GM12878 (cell line): ENCODE measurements at regions not wholly inside any gene's neighbourhood (a gene's known extent, or its start where the extent isn't known, plus 50 kb on each side); places are given as distances from the start of the nearest gene placed in this dataset.

ENCODE experiments used
- ATAC-seq: fragments of 200-7000 bp; cut with Tn5 transposase; 3 replicates; pipeline ENCODE4 v1.9.1; 2020; ENCODE audit warnings: mild to moderate bottlenecking, moderate library complexity
- BruUV-seq: library from RNA; stranded (reverse); fragments of 400-500 nt; replicated peaks from 2 replicates; lab custom pipeline; 2021; lab: Mats Ljungman, UMichigan
- CTCF ChIA-PET: fragments of 300-600 bp; sonication (Branson Sonifier 250); formaldehyde crosslinking; extraction: SDS; loops from one replicate; lab custom pipeline; 2021; ENCODE audit warnings: inconsistent platforms; lab: Yijun Ruan, JAX
- POLR2A ChIA-PET: fragments of 350-600 bp; formaldehyde crosslinking; extraction: SDS; loops from one replicate; lab custom pipeline; 2021; ENCODE audit warnings: inconsistent platforms; lab: Charles Lee
- RAD21 ChIA-PET: fragments of 300-600 bp; sonication (Branson Sonifier 250); formaldehyde crosslinking; loops from one replicate; lab custom pipeline; 2023; ENCODE audit warnings: antibody characterized with exemption; ENCODE audit not compliant: unreplicated experiment; lab: Charles Lee
- SMC1A ChIA-PET: fragments of 300-600 bp; sonication (Branson Sonifier 250); formaldehyde crosslinking; loops from one replicate; lab custom pipeline; 2023; ENCODE audit not compliant: unreplicated experiment, uncharacterized antibody; lab: Charles Lee
- DNase-seq: peaks from one replicate; pipeline ENCODE4 v3.0.0-alpha.2; 2011; ENCODE audit warnings: low read depth, low spot score
- FAIRE-seq: peaks from 3 replicates; lab custom pipeline; 2011; peaks lifted over from hg19 to GRCh38; lab: Jason Lieb, UNC
- H2AFZ ChIP-seq: 2 replicates; pipeline ENCODE4 v1.6.0; 2011; ENCODE audit warnings: low read depth, low read length, control low read depth; ENCODE audit not compliant: control insufficient read depth
- H3K27ac ChIP-seq: 2 replicates; pipeline ENCODE4 v1.5.1; 2011; ENCODE audit warnings: control low read depth; ENCODE audit not compliant: control insufficient read depth, insufficient read depth
- H3K27me3 ChIP-seq, 2 experiments: replicated peaks in 1 of 2; 2 replicates each; pipeline versions ENCODE4 v1.6.0 to v1.6.1; 2011; ENCODE audit warnings: low read length in 1 of 2; ENCODE audit not compliant: control insufficient read depth in 2 of 2, insufficient read depth in 2 of 2
- H3K36me3 ChIP-seq, 2 experiments: 2 replicates each; pipeline ENCODE4 v1.5.1; 2011; ENCODE audit warnings: low read length in 1 of 2; ENCODE audit not compliant: control insufficient read depth in 2 of 2, insufficient read depth in 2 of 2
- H3K4me1 ChIP-seq: 2 replicates; pipeline ENCODE4 v1.6.1; 2011; ENCODE audit warnings: mild to moderate bottlenecking, low read length, moderate library complexity, mixed read lengths; ENCODE audit not compliant: control insufficient read depth, insufficient read depth
- H3K4me2 ChIP-seq: 2 replicates; pipeline ENCODE4 v1.6.0; 2011; ENCODE audit warnings: control low read depth; ENCODE audit not compliant: control insufficient read depth, insufficient read depth
- H3K4me3 ChIP-seq: fragments of 200-600 bp; sonication (generic); 2 replicates; pipeline ENCODE4 v1.5.1; 2016
- H3K79me2 ChIP-seq: 2 replicates; pipeline ENCODE4 v1.6.0; 2011; ENCODE audit warnings: low read length; ENCODE audit not compliant: control insufficient read depth, insufficient read depth
- H3K9ac ChIP-seq: 2 replicates; pipeline ENCODE4 v1.8.0; 2011; ENCODE audit warnings: low read length, control low read depth, mixed read lengths; ENCODE audit not compliant: control insufficient read depth, insufficient read depth
- H3K9me3 ChIP-seq: replicated peaks from 3 replicates; pipeline ENCODE4 v1.5.1; 2011; ENCODE audit warnings: mild to moderate bottlenecking, low read length; ENCODE audit not compliant: control insufficient read depth, insufficient read depth
- H4K20me1 ChIP-seq: 2 replicates; pipeline ENCODE4 v1.6.0; 2011; ENCODE audit not compliant: control insufficient read depth, insufficient read depth
- ASH2L ChIP-seq: fragments of 300-600, 200-600 bp; sonication (generic); IDR thresholded peaks from 2 replicates; pipeline ENCODE4 v1.6.1; 2017; ENCODE audit warnings: low read depth, mild to moderate bottlenecking, borderline replicate concordance
- ATF3 ChIP-seq: IDR thresholded peaks from 2 replicates; pipeline ENCODE4 v1.6.1; 2011; ENCODE audit warnings: low read depth, mild to moderate bottlenecking, low read length, moderate library complexity, borderline replicate concordance; ENCODE audit errors: extremely low read depth
- DPF2 ChIP-seq: fragments of 450-650 bp; IDR thresholded peaks from 2 replicates; pipeline ENCODE4 v1.6.1; 2017; ENCODE audit warnings: mild to moderate bottlenecking
- IRF3 ChIP-seq: fragments of 450-650 bp; IDR thresholded peaks from 2 replicates; pipeline ENCODE4 v1.6.1; 2014; ENCODE audit warnings: mild to moderate bottlenecking
- MLLT1 ChIP-seq: fragments of 450-650 bp; IDR thresholded peaks from 2 replicates; pipeline ENCODE4 v1.6.1; 2016; ENCODE audit warnings: mild to moderate bottlenecking
- NR2C1 ChIP-seq: fragments of 450-650 bp; IDR thresholded peaks from 2 replicates; pipeline ENCODE4 v1.6.1; 2017; ENCODE audit warnings: antibody characterized with exemption, mild to moderate bottlenecking, moderate library complexity
- NR2C2 ChIP-seq: IDR thresholded peaks from 2 replicates; pipeline ENCODE4 v1.6.1; 2011; ENCODE audit warnings: borderline replicate concordance, low read depth; ENCODE audit not compliant: control insufficient read depth, insufficient read length
- NRF1 ChIP-seq: conservative IDR thresholded peaks from 2 replicates; pipeline ENCODE4 v1.6.1; 2011; ENCODE audit warnings: mild to moderate bottlenecking, low read depth, low read length, improper control_type of control experiment
- SREBF1 ChIP-seq: IDR thresholded peaks from 2 replicates; pipeline ENCODE4 v1.6.1; 2012; ENCODE audit warnings: mild to moderate bottlenecking, low read length
- SRF ChIP-seq, 2 experiments: IDR thresholded peaks; 2 replicates each; pipeline ENCODE4 v1.6.1; 2011; ENCODE audit warnings: low read depth in 2 of 2, low read length in 2 of 2, mild to moderate bottlenecking in 1 of 2, moderate library complexity in 1 of 2
- USF1 ChIP-seq: IDR thresholded peaks from 2 replicates; pipeline ENCODE4 v1.6.1; 2011; ENCODE audit warnings: borderline replicate concordance, low read depth, mild to moderate bottlenecking, moderate library complexity, mixed read lengths, low read length; ENCODE audit not compliant: insufficient read depth; ENCODE audit errors: extremely low read length
- USF2 ChIP-seq: IDR thresholded peaks from 2 replicates; pipeline ENCODE4 v1.6.1; 2011; ENCODE audit warnings: low read depth, low read length, improper control_type of control experiment, borderline replicate concordance
- ZNF687 ChIP-seq: fragments of 450-650 bp; IDR thresholded peaks from 2 replicates; pipeline ENCODE4 v1.6.1; 2017; ENCODE audit warnings: mild to moderate bottlenecking, moderate library complexity
- ZZZ3 ChIP-seq: IDR thresholded peaks from 2 replicates; pipeline ENCODE4 v1.6.1; 2011; ENCODE audit warnings: low read depth; ENCODE audit not compliant: control insufficient read depth, insufficient read length
- WGBS: methylation state at CpG from one replicate; pipeline ENCODE4 v1.1.6; 2016; ENCODE audit warnings: low lambda C conversion rate; ENCODE audit not compliant: insufficient replicate concordance, insufficient coverage; ENCODE audit errors: missing lambda C conversion rate; 5-methylcytosine and 5-hydroxymethylcytosine counted together
- in situ Hi-C: fragments of 300-500 bp; cut with MboI; formaldehyde crosslinking; loops from 9 replicates; pipeline ENCODE4 v1.14.3; 2018; ENCODE audit warnings: mixed read lengths
- intact Hi-C: fragments of 100-400 bp; cut with micrococcal nuclease; formaldehyde crosslinking; loops from one replicate; pipeline ENCODE4 v1.14.2; 2022; ENCODE audit not compliant: unreplicated experiment

- FAIRE-seq (no peak), DNase-seq (no peak), ATAC-seq (no peak)
- SMC1A ChIA-PET: no interaction called here
- H3K4me2 ChIP-seq: no peak overlapping the region
- in situ Hi-C loops (no loop called here), intact Hi-C loops (no loop called here)
- no peak overlapping the region for H3K9ac ChIP-seq
- H3K9me3 ChIP-seq: no peaks in the 10 kb centered on the region
- H3K27ac ChIP-seq: no peak overlapping the region
- CTCF ChIA-PET: no interaction called here
- 0% methylated on average over 1 of the region's 1 CpG for WGBS
- no peaks in the 10 kb centered on the region for H3K79me2 ChIP-seq
- H3K36me3 ChIP-seq: no peaks in the 10 kb centered on the region
- no TSS peak for BruUV-seq
- RAD21 ChIA-PET: no interaction called here
- TF ChIP-seq IRF3 (no peak), SRF (IDR thresholded peaks at IDR 0.05; ENCODE audit: low read depth in 2 of 2, low read length in 2 of 2) (no peak), ASH2L (no peak), SREBF1 (no peak), ZZZ3 (no peak), DPF2 (no peak), USF2 (no peak), USF1 (no peak), ZNF687 (no peak), NRF1 (no peak), ATF3 (no peak), NR2C1 (no peak), NR2C2 (no peak), MLLT1 (no peak)
- H2AFZ ChIP-seq: no peak overlapping the region
- H3K4me1 ChIP-seq: no peaks in the 10 kb centered on the region
- no peaks in the 10 kb centered on the region for H4K20me1 ChIP-seq
- no peak overlapping the region for H3K4me3 ChIP-seq
- no peaks in the 10 kb centered on the region for H3K27me3 ChIP-seq
- POLR2A ChIA-PET: no interaction called here
Measured at GRCh38 chr6:9878535-9878934, 536.3 kb downstream of the TFAP2A start.
